ENCODE measurements at regions not wholly inside any gene's neighbourhood (a gene's known extent, or its start where the extent isn't known, plus 50 kb on each side); places are given as distances from the start of the nearest gene placed in this dataset.

- H3K4me3 ChIP-seq (ENCODE audit: control insufficient read depth, low read depth, low read length) = no peak overlapping the region
- TF ChIP-seq, protein P1, sequence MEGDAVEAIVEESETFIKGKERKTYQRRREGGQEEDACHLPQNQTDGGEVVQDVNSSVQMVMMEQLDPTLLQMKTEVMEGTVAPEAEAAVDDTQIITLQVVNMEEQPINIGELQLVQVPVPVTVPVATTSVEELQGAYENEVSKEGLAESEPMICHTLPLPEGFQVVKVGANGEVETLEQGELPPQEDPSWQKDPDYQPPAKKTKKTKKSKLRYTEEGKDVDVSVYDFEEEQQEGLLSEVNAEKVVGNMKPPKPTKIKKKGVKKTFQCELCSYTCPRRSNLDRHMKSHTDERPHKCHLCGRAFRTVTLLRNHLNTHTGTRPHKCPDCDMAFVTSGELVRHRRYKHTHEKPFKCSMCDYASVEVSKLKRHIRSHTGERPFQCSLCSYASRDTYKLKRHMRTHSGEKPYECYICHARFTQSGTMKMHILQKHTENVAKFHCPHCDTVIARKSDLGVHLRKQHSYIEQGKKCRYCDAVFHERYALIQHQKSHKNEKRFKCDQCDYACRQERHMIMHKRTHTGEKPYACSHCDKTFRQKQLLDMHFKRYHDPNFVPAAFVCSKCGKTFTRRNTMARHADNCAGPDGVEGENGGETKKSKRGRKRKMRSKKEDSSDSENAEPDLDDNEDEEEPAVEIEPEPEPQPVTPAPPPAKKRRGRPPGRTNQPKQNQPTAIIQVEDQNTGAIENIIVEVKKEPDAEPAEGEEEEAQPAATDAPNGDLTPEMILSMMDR (conservative IDR thresholded peaks at IDR 0.05; ENCODE audit: control insufficient read depth, insufficient read depth, low read depth, low read length) = no peak
- DNase-seq (ENCODE audit: low read depth) = no peak
Measured at GRCh38 chr3:178369811-178370210, 166.4 kb upstream of the KCNMB2 start.

- DNase-seq (ENCODE audit: low read depth) = no peak
- no peak overlapping the region for H3K4me3 ChIP-seq (ENCODE audit: control insufficient read depth, low read depth, low read length)
- TF ChIP-seq, protein P1 (conservative IDR thresholded peaks at IDR 0.05; ENCODE audit: control insufficient read depth, insufficient read depth, low read depth, low read length) = no peak
Measured at GRCh38 chr3:178370387-178370786, 165.8 kb upstream of the KCNMB2 start.

- TF ChIP-seq, protein P1 (conservative IDR thresholded peaks at IDR 0.05; ENCODE audit: control insufficient read depth, insufficient read depth, low read depth, low read length) = no peak
- no peak overlapping the region for H3K4me3 ChIP-seq (ENCODE audit: control insufficient read depth, low read depth, low read length)
- peak; percentile 71 for DNase-seq (ENCODE audit: low read depth)
Measured at GRCh38 chr3:178381555-178381954, 154.7 kb upstream of the KCNMB2 start.

DNA sequence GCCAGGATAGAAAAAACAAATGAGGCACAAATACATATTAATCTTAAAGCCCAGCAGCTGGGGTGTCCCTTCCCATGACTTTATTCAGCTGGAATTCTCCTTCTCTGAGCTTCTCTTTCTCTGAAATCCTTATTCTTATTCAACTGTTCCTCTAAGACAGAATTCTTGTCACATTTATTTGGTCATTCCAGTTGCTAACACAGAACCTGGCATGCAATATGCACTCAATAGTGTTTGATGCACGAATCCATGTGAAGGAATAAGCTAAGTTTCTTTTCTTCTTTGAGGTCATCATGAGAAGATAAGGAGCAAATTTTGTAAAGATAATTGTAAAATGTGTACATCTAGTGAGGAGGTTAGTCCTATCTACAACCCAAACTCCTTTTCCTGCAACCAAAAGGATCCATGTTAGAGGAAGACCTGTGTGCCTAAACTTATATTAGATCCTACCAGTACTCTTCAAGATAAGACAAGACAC, 154.2 kb upstream of the KCNMB2 start:
- H3K4me3 ChIP-seq (ENCODE audit: control insufficient read depth, low read depth, low read length) = no peak overlapping the region
- TF ChIP-seq, protein P1 (conservative IDR thresholded peaks at IDR 0.05; ENCODE audit: control insufficient read depth, insufficient read depth, low read depth, low read length) = no peak
- no peak for DNase-seq (ENCODE audit: low read depth)

DNA sequence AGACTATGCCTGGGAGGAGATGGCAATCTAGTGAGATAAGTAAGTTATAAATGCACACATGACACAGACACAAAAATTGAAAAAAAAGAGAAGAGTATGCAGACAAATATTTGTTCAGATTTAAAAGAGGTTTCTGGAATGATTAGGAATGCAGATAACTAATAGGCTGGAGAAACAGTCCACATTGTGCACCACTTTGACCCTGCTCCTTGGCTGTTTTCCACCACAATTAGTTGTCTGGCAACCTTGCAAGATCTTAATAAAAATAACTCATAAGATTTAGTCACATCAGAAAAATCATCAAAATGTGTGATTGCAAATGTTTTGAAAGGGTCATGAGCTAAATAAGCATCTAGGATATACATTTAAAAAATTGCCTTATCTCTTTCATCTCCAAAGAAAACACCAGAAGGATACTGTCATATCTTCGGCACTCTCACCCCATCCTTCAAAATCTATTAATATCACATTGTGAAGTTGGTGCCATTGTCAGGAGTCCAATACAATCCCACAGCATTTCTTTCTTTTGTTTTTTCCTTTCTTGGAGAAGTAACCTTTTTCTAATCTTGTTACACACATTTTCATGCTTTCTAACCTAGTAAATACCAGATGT, 153.7 kb upstream of the KCNMB2 start:
- TF ChIP-seq, protein P1 (conservative IDR thresholded peaks at IDR 0.05; ENCODE audit: control insufficient read depth, insufficient read depth, low read depth, low read length) = no peak
- no peak overlapping the region for H3K4me3 ChIP-seq (ENCODE audit: control insufficient read depth, low read depth, low read length)
- peak; percentile 93 for DNase-seq (ENCODE audit: low read depth)

DNA sequence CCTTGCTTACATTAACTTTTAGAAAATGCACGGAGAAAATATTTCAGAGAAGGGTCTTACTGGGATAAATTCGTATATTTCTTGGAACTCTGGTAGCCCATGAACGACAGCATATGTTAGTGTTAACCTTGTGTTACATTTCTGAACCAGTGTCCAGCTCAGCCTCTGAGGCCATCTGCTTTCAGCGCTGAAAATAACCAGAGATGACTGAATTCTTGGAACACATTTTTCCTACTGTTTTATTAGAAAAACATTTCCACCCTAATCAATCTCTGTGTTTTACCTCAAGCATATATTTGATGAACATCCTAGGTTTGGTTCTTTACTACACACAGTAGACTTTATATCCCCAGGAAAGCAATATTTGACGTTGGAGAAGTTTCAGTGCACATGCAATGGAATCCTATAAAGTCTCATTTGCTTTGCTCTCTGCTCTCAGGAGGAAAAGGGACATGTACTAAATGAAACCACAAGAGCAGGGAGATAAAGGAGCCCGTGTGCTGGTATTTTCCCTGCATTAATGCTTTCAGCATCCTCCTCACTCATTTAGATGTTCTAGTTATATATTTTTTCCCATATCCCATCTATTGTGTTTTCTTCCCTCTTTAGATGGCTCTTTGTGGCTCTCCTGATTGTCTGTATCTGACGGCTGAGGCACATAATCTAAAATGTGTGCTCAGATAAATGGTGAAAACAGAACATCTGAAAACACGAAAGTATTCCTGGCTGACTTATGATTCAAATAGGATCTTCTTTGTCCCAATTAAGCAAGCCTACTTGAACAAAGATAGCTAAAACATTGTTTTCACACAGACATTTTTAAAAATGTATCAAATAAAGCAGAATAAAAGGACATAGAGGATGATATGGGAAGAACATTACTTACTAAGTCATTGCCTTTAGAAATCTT, 151.7 kb upstream of the KCNMB2 start:
- no peak overlapping the region for H3K4me3 ChIP-seq (ENCODE audit: control insufficient read depth, low read depth, low read length)
- DNase-seq (ENCODE audit: low read depth) = peak; percentile 43
- TF ChIP-seq, protein P1 (conservative IDR thresholded peaks at IDR 0.05; ENCODE audit: control insufficient read depth, insufficient read depth, low read depth, low read length) = no peak
